ENCODE measurements at regions not wholly inside any gene's neighbourhood (a gene's known extent, or its start where the extent isn't known, plus 50 kb on each side); places are given as distances from the start of the nearest gene placed in this dataset.

DNA sequence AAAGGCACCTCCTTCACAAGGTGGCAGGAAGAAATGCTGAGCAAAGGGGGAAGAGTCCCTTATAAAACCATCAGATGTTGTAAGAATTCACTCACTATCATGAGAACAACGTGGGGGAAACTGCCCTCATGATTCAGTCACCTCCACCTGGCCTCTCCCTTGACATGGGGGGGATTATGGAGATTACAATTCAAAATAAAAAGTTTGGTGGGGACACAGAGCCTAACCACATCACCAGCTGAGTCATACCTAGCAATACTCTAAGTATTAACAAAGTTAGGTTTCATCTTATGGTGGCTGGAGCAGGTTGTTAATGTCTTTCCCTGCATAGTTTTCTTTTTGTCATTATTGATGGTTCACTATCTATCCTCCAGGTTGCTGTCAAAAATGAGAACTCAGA is 113.2 kb upstream of the PPFIA2 start:
- TF ChIP-seq POLR2A (IDR thresholded peaks at IDR 0.05): no peak
- TF ChIP-seq, protein P1, sequence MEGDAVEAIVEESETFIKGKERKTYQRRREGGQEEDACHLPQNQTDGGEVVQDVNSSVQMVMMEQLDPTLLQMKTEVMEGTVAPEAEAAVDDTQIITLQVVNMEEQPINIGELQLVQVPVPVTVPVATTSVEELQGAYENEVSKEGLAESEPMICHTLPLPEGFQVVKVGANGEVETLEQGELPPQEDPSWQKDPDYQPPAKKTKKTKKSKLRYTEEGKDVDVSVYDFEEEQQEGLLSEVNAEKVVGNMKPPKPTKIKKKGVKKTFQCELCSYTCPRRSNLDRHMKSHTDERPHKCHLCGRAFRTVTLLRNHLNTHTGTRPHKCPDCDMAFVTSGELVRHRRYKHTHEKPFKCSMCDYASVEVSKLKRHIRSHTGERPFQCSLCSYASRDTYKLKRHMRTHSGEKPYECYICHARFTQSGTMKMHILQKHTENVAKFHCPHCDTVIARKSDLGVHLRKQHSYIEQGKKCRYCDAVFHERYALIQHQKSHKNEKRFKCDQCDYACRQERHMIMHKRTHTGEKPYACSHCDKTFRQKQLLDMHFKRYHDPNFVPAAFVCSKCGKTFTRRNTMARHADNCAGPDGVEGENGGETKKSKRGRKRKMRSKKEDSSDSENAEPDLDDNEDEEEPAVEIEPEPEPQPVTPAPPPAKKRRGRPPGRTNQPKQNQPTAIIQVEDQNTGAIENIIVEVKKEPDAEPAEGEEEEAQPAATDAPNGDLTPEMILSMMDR (IDR thresholded peaks at IDR 0.05): no peak

Data from Peyer's patch (tissue), 4 donors.